Erythroblast (primary cell): ENCODE measurements at regions not wholly inside any gene's neighbourhood (a gene's known extent, or its start where the extent isn't known, plus 50 kb on each side); places are given as distances from the start of the nearest gene placed in this dataset.

Source experiments
- GATA1 ChIP-seq: IDR thresholded peaks from 2 replicates; pipeline ENCODE4 v1.6.1; 2011; ENCODE audit warnings: low read depth, mild to moderate bottlenecking, control low read depth, low read length, moderate library complexity
- POLR2A ChIP-seq: IDR thresholded peaks from 2 replicates; pipeline ENCODE4 v1.6.1; 2011; ENCODE audit warnings: mild to moderate bottlenecking, low read length

GRCh38 chr6:94494500-94494899 is 1075.1 kb upstream of the EPHA7 start:
- no peak for TF ChIP-seq POLR2A
- TF ChIP-seq GATA1 = no peak
